ENCODE measurements at regions not wholly inside any gene's neighbourhood (a gene's known extent, or its start where the extent isn't known, plus 50 kb on each side); places are given as distances from the start of the nearest gene placed in this dataset.

GRCh38 chr2:103962670-103963069, 891.2 kb upstream of the POU3F3 start:
- H3K27ac ChIP-seq (ENCODE audit: low read depth, low read length): no peak overlapping the region
- FAIRE-seq (no peak), DNase-seq (ENCODE audit: low read depth in 1 of 2, low spot score in 2 of 2) (no peak)
- H3K4me3 ChIP-seq (ENCODE audit: extremely low read depth in 1 of 4, insufficient read depth in 2 of 4, low read depth in 3 of 4, low read length in 4 of 4): no peak overlapping the region
- no peaks in the 10 kb centered on the region for H4K20me1 ChIP-seq (replicated peaks in 1 of 2; ENCODE audit: control insufficient read depth in 1 of 2, insufficient read depth in 2 of 2, low read length in 2 of 2)
- no peak overlapping the region for H2AFZ ChIP-seq (ENCODE audit: low read length)
- no peak overlapping the region for H3K56ac ChIP-seq (replicated peaks; ENCODE audit: insufficient read length, low read depth, low read length)
- ChIA-PET POLR2A (ENCODE audit: partially characterized antibody) (no interaction called here), CTCF (ENCODE audit: partially characterized antibody) (interaction anchor here (0.5 kb wide), 1 partner anchor 455 kb away, joined by 4 read pairs; no protein-coding TSS in a partner anchor)
- no peaks in the 10 kb centered on the region for H3K27me3 ChIP-seq (replicated peaks in 1 of 4; ENCODE audit: control insufficient read depth in 3 of 4, extremely low read depth in 1 of 4, insufficient read depth in 3 of 4, low read length in 3 of 4)
- H3K9me3 ChIP-seq (ENCODE audit: insufficient read depth in 2 of 2, low read depth in 1 of 2, low read length in 1 of 2): no peaks in the 10 kb centered on the region
- H2BK15ac ChIP-seq (ENCODE audit: low read length): no peak overlapping the region
- no peak overlapping the region for H2BK5ac ChIP-seq (ENCODE audit: low read depth, low read length)
- no peaks in the 10 kb centered on the region for H3K4me1 ChIP-seq (replicated peaks in 1 of 4; ENCODE audit: control insufficient read depth in 3 of 4, insufficient read depth in 4 of 4, low read length in 3 of 4)
- no peak overlapping the region for H4K5ac ChIP-seq (ENCODE audit: insufficient read length, low read depth, low read length)
- no peak overlapping the region for H2BK120ac ChIP-seq (replicated peaks; ENCODE audit: low read depth, low read length)
- no peak overlapping the region for H4K8ac ChIP-seq (ENCODE audit: extremely low read depth, insufficient read depth, low read length)
- H3K4me2 ChIP-seq (ENCODE audit: insufficient read depth in 1 of 2, low read depth in 2 of 2, low read length in 2 of 2): no peak overlapping the region
- H3K18ac ChIP-seq (ENCODE audit: extremely low read depth, low read length): no peak overlapping the region
- H3K36me3 ChIP-seq (ENCODE audit: control insufficient read depth in 2 of 4, insufficient read depth in 4 of 4, low read length in 3 of 4): no peaks in the 10 kb centered on the region
- H3K9ac ChIP-seq (replicated peaks in 1 of 4; ENCODE audit: extremely low read depth in 1 of 4, low read depth in 3 of 4, low read length in 3 of 4): no peak overlapping the region
- 85% methylated on average over 4 of the region's 4 CpGs; no CpG with 5 or more reads in 1 of the 2 experiments for WGBS, 2 experiments (ENCODE audit: extremely low coverage in 1 of 2, insufficient coverage in 1 of 2, insufficient read length in 1 of 2, insufficient replicate concordance in 2 of 2, low coverage in 1 of 2, low lambda C conversion rate in 2 of 2, missing lambda C conversion rate in 1 of 2)
- no peaks in the 10 kb centered on the region for H3K79me2 ChIP-seq (ENCODE audit: control insufficient read depth in 1 of 2, insufficient read depth in 2 of 2, low read length in 2 of 2)
- H3K4ac ChIP-seq (replicated peaks; ENCODE audit: insufficient read length, low read depth, low read length): no peak overlapping the region
- H2BK20ac ChIP-seq (ENCODE audit: low read length): no peak overlapping the region
- no peak overlapping the region for H2AK5ac ChIP-seq (ENCODE audit: low read depth, low read length)
- H3K79me1 ChIP-seq (ENCODE audit: low read depth, low read length): no peaks in the 10 kb centered on the region
- no peak for TF ChIP-seq POLR2A (IDR thresholded peaks at IDR 0.05; ENCODE audit: control extremely low read depth in 1 of 2, low read depth in 2 of 2, low read length in 2 of 2)
- TF ChIP-seq YY1 (IDR thresholded peaks at IDR 0.05; ENCODE audit: low read depth, low read length): no peak
- no peak for TF ChIP-seq RBBP5 (IDR thresholded peaks at IDR 0.05; ENCODE audit: borderline replicate concordance, low read depth, low read length)
- TF ChIP-seq EP300 (IDR thresholded peaks at IDR 0.05; ENCODE audit: borderline replicate concordance in 1 of 2, low read depth in 2 of 2, low read length in 2 of 2): no peak
- TF ChIP-seq RNF2 (IDR thresholded peaks at IDR 0.05; ENCODE audit: borderline replicate concordance, low read depth, low read length, missing control alignments, poor library complexity, severe bottlenecking): no peak
- no peak for TF ChIP-seq GTF2F1 (IDR thresholded peaks at IDR 0.05; ENCODE audit: borderline replicate concordance, low read depth, low read length)
- TF ChIP-seq TAF7 (optimal IDR thresholded peaks at IDR 0.05; ENCODE audit: borderline replicate concordance, low read depth, low read length): no peak
- no peak for TF ChIP-seq JUN (IDR thresholded peaks at IDR 0.05; ENCODE audit: low read depth, low read length)
- no peak for TF ChIP-seq POLR2AphosphoS5 (IDR thresholded peaks at IDR 0.05; ENCODE audit: low read depth, low read length)
- no peak for TF ChIP-seq CREB1 (IDR thresholded peaks at IDR 0.05)
- TF ChIP-seq NANOG (IDR thresholded peaks at IDR 0.05; ENCODE audit: insufficient read depth, low read depth, low read length, poor library complexity, severe bottlenecking): no peak
- no peak overlapping the region for H4K91ac ChIP-seq (replicated peaks; ENCODE audit: insufficient read length, low read length)
- no peaks in the 10 kb centered on the region for H3K23me2 ChIP-seq (ENCODE audit: low read depth, low read length)
- no peak overlapping the region for H2BK12ac ChIP-seq (ENCODE audit: low read depth, low read length)
- H3K23ac ChIP-seq (ENCODE audit: insufficient read length): no peak overlapping the region
- no peak overlapping the region for H3K14ac ChIP-seq (ENCODE audit: insufficient read length)

Data from H1 (cell line).